ENCODE measurements at regions not wholly inside any gene's neighbourhood (a gene's known extent, or its start where the extent isn't known, plus 50 kb on each side); places are given as distances from the start of the nearest gene placed in this dataset.

GRCh38 chr16:87115646-87116045, 201.5 kb downstream of the C16orf95 start:
- TF ChIP-seq, protein P1, sequence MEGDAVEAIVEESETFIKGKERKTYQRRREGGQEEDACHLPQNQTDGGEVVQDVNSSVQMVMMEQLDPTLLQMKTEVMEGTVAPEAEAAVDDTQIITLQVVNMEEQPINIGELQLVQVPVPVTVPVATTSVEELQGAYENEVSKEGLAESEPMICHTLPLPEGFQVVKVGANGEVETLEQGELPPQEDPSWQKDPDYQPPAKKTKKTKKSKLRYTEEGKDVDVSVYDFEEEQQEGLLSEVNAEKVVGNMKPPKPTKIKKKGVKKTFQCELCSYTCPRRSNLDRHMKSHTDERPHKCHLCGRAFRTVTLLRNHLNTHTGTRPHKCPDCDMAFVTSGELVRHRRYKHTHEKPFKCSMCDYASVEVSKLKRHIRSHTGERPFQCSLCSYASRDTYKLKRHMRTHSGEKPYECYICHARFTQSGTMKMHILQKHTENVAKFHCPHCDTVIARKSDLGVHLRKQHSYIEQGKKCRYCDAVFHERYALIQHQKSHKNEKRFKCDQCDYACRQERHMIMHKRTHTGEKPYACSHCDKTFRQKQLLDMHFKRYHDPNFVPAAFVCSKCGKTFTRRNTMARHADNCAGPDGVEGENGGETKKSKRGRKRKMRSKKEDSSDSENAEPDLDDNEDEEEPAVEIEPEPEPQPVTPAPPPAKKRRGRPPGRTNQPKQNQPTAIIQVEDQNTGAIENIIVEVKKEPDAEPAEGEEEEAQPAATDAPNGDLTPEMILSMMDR (IDR thresholded peaks at IDR 0.05; ENCODE audit: poor library complexity) = no peak
- TF ChIP-seq EZH2 (IDR thresholded peaks at IDR 0.05; ENCODE audit: borderline replicate concordance) (no peak), EZH2phosphoT487 (IDR thresholded peaks at IDR 0.05; ENCODE audit: low read depth, severe bottlenecking, unreplicated experiment) (no peak)

All from hepatocyte (in vitro differentiated cells).